GM18858 (cell line): ENCODE measurements at regions not wholly inside any gene's neighbourhood (a gene's known extent, or its start where the extent isn't known, plus 50 kb on each side); places are given as distances from the start of the nearest gene placed in this dataset.
"Not testable (repeated sequence)": the region's sequence is repeated elsewhere in the genome, so short reads cannot be mapped to it uniquely, and the experiment has no call there.

Experiments used
- ATAC-seq: cut with Tn5 transposase; IDR thresholded peaks from one replicate; pipeline ENCODE4 v1.9.1; 2021; ENCODE audit not compliant: unreplicated experiment

DNA sequence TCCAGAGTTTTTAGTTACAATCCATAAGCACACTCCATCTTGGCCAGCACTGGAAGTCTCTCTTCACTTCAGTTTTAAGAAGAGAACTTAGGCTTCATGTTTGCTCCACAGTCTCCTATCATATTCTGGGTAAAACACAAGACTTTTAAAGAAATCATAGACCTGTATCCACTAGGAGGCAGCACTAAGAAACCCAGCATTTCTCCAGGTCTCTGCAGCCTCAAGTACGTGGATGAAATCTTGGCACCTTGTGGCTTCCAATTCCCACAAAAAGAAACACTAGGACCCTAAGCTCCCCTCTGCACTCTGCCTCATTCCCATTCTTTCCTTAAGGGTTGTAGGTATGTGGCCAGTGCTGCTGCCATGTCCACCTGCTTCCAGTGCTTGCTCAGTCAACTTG, 367.3 kb upstream of the CASK start:
- no peak for ATAC-seq

DNA sequence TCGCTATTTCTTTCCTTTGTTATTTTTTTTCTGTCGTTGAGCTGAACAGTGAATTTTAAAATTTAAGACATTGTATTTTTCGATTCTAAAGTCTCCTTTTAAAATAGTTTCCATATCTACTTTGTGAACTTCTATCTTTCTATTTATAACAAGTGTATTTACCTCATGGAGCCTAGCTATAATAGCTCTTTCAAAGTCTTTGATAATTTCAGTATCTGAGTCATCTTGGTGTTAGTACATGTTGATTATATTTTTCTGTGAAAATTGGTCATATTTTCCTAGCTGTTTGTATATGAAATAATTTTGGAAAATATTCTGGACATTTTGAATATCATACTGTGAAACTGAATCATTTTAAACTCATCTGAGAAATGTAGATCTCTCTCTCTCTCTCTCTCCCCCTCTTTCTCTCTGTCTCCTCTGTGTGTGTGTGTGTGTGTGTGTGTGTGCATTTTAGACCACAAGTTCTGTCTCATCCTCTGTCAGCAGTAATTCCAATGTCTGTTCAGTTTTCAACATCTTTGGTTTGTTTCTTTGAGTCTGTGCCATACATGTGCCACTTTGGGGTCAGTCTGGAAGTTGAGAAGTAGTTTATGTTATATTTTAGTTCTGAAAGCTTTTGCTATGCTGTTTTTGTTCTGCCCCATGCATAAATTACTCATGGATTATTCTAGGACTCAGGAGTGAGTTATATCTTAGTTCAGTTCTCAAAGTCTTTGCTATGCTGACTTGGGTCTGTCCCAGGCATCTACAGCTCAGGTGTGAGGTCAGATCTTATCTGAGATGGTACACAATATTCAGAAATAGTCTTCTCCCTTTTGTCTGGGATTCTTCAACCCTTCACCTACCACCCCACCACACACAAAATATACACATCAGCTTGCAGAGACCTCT, 366.4 kb upstream of the CASK start:
- ATAC-seq, result no peak

DNA sequence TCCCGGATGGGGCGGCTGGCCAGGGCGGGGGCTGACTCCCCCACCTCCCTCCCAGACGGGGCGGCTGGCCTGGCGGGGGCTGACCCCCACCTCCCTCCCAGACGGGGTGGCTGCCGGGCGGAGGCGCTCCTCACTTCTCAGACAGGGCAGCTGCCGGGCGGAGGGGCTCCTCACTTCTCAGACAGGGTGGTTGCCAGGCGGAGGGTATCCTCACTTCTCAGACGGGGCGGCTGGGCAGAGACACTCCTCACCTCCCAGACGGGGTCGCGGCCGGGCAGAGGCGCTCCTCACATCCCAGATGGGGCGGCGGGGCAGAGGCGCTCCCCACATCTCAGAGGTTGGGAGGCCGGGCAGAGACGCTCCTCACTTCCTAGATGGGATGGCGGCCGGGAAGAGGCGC, 362.3 kb upstream of the CASK start:
- not testable (repeated sequence) for ATAC-seq

DNA sequence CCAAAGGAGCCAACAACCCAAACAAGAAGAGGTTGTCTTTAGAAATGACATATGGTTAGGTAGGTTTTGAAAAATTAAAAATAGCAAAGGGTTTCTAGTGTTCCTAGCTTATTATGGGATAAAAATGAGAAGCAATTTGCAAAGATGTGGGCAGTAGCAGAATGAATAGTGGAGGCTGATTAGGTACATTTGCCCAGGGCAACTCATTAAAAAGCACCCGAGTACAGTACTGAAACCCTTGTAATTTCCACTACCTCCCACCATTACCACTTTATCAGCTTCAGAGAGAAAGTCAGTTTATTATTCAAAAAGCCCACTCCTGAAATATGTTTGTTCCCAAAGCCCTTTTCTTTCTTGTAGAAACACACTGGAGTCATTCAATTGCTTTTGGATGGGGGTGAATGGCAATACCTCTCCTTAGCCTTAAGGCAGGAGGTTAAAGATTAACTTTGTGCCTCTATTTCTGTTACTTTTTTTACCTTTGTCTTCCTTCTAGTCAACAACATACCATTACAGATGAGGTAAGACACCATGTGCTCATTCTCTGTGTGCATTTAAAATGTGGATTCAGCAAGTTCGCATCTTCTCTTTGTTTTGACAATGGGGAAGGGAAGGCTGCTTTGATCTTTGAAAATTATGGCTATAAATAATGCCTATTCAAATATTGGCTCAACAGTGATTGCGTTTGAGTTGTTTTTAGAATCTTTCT, 353.8 kb upstream of the CASK start:
- no peak for ATAC-seq

DNA sequence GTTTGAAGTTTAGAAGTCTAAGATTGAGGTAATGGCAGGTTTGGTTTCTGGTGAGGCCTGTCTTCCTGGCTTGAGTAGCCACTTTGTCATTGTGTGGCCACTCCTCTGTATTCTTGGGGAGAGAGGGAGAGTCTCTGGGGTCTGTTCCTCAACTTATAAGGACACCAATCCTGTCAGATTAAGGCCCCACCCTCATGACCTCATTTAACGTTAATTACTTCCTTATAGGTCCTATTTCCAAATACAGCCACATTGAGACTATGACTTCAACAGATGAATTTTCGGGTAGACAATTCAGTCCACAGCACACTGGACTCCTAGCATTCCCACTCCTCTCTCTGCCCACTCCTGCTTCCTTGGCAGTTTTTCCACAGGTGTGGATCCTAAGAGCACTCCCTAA, 350.8 kb upstream of the CASK start:
- ATAC-seq, result no peak

DNA sequence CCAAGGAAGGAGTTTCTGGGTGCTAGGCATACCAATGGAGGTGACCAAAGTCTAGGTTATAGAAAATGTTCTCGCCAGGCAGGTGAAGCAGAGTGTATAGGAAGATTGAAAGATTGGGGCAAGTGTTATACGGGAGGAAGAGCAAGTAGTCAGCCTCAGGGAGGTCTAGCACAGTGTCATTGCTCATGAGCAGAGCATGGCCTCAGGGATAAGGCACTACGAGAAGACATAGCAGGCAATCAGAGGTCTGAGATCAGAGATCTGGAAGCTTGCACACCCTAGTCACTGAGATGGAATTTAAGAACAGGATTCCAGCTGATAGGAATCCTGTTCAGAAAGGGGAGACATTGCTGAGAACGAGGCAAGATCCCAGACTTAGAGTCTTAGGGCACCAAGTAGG, 350.0 kb upstream of the CASK start:
- no peak for ATAC-seq

DNA sequence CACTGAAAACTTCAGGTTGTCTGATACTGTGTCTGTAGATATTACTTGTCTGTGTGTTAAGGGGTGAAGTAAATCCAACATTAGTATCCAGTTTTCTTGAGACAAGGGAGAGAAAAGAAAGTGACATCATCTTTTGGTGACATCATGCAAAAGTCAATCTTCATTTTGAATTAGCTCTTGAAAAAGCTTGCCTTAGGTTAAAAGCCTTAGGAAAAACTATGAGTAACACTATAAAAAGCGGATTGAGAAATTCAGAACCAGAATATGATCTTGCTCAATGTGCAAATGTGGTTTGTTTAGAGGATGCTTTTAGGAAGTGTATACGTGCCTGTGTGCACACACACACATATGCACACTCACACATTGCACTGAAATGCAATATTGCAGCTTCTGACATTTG, 345.8 kb upstream of the CASK start:
- no peak for ATAC-seq

DNA sequence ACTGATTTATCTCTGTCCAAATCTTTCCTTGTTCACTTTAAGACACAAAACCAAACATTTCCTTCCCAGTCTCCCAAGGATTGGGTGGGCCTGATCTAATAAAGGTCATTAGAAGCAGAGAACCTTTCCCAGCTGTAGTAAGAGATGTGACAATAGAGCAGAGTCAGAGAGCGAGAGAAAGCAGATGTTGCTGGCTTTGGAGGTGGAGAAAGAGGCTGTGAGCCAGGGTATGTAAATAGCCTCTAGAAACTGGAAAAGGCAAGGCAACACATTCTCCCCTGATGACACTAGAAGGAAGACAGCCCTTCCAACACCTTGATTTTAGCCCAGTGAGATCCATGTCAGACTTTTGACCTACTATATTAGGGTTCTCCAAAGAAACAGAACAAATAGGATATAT, 337.5 kb upstream of the CASK start:
- no peak for ATAC-seq

DNA sequence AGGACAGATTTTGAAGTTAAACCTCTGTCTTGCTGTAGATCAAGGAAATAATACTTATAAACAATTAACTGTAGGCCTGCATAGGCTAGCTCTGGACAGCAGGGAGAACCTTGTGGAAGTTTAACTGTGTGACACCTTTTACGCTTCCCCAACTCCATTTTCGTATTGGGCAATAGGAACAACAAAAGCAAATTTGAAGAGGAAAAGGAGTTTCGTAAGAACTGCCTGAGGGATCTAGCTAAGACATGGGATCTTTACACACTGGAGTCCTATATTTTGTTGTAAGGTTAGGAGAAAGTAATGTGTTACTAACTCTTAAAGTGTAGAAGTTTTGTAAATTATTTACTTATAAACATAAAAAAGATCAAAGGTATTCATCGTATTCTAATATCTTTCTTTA, 324.9 kb upstream of the CASK start:
- no peak for ATAC-seq

DNA sequence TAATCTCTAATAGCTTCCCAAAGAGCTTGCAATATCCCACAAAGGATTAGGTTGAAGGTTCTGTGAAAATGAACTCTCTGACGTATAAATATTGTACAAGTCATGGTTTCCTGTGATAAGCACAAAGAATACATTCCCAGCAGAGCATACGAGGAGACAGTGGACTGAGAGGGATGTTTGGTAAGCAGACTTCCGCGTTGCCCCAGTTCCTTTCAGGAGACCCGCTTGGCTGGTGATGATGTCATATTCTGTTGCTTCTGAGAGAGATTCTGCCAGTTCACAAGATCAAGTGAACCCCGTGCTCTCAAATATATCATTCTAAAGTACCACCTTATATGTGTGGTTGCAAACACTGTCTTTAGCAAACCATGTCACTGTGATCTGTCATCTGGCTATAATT, 323.9 kb upstream of the CASK start:
- ATAC-seq, result no peak

DNA sequence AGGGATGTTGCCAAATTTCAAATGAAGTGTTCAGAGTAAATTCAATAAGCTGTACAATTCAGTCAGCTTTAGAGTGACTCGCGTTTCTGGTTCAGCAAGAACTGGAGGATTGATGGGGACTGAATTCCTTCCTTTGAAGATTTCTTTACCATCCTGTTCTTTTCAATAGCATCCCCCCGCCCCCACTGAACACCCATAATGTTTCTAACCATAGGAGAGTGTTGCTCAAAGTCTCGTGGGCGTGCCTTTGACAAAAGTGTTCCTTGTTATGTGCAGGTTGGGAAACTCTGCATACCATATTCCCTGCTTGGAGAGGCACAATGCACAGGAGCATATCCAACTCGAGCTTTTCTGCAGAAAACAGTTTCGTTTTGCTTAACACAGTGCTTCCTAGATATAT, 323.5 kb upstream of the CASK start:
- no peak for ATAC-seq

DNA sequence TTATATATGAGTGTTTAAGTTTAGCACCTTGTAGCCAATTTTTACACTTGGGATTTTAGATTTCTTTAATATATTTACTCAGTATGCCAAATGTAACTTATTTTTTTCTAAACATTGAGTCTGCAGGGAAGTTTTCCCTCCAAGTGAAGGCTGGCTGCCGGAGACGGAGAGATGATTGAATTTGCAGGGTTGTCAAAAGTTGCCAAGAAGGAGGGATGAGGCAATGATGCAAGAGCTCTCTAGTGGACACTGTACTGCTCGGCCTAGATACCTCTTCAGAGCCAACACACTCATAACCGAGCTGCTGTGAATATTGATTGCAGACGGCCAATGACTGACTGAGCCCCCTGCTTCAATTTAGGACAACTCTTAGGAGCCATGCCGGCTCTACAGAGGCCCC, 318.6 kb upstream of the CASK start:
- no peak for ATAC-seq

DNA sequence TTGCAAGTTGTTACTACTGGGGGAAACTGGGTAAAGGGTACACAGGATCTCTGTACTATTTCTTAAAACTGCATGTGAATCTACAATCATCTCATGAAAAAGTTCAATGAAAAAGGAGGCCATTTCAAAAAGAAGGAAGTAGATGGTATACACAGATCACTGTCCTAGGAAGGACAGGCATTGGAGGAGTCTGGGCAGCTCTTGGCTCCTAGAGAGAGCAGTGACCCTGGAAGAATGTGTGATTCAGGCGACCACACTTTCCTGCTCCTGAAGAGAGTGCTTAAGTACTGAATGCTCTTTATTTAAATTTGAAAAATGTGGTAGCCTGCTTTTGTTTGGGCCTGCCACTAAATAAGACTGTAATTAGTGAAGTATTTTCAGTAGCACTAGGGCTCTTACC, 318.1 kb upstream of the CASK start:
- no peak for ATAC-seq

DNA sequence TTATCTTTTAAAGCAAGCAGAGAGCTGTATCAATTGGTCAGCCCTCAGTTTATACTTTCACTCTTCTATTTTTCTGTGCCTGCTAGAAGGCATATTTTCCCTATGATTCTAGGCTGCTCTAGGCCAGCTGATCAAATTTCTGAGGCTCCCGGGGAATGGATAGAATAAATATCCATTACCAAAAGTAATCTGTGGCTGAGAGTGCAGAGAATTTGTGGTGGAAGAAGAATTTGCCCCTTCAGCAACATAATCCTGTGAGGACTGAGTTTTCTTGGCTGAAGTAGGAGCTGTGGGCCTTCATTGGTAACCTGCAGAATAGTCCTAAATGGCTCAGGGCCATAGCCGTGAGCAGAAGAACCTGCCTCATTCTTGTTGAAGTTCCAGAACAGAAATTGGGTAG, 314.6 kb upstream of the CASK start:
- no peak for ATAC-seq

DNA sequence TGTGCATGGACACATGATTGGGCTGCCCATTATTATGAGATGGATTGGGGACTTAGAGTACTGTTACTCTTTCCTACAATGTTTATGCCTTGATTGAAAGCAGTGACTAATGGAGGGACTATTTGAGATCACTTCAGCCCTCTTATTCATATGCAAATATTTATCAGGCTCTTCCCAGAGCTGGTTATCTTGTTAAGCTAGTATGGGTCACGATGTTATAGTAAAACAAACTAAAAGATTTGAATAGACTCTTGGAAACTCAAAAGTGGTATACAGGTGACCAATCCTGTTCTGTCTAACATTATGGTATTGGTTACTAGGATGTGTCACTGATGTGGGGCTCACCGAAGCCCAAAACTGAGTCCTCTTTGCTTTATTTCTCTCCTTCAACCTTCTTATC, 306.2 kb upstream of the CASK start:
- ATAC-seq, result no peak

DNA sequence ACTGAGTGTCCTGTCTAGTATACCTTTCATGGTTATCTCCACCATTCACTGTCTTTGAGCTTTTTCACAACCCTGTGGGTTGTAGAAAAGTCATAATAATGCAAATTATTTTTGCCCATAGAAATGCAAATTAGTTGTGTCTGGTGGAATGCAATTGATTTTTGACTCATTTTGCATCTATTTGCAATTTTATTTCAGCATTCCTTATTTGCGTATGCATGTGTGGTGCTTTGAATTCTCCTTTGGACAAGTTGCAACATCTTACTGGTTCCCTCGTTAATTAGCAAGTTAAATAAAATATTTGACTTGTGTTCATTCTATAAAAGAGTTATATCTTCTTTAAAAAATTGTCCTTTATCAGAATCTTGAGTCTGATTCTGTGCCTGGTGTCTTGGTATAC, 297.3 kb upstream of the CASK start:
- ATAC-seq, result no peak

DNA sequence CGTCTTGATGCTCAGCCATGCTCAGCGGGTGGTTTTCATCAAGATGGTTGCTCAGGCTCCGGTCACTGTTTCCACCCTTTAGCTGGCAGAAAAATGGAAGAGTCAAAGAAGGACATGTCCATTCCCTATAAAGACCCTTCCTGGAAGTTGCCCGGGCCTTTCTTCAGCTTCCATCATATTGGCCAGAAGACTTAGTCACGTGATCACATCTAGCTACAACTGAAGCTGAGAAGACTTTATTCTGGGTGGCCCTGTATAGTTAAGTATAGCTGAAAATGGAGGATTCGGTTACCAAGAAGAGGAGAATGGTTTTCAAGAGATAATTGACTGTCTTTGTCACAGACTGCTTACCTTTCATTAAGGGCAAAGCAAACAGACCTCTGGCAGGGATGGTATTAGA, 296.7 kb upstream of the CASK start:
- no peak for ATAC-seq

DNA sequence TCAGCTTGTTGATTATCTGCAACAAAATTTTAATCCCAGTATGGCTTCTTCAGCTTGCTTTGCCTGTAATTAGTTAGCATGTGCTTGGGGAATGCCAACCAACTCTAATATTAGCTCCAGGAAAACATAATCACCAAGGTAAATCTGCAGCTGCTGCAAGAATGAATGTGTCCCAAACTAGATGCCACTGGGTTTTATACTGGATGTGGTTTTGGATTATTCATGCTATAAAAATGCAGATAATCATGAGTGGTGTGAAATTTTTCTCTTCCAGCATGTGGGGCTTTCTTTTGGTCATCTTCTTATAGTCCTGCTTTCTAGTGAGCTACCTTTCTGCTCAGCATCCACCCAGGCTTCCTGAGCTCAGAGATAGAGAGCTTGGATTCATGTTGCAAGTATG, 295.9 kb upstream of the CASK start:
- ATAC-seq, result no peak

DNA sequence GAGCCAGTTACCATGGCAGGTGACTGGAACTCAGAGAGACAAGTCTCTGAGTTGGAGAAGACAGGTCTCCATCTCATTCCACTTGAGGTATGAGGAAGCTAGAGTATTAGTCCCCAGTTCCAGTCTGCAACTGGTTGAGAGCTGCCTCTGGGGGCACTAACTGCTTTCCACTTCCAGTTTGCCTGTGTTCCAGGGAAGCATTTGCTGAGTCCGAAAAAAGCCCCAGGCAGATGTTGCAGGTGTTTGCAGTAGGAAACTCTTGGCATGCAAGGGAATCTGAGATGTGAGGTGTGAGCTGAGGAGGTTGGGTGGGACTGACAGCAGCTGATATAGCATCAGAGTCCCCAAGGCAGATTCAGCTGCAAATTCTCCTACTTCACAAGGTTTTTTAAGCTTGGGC, 272.2 kb upstream of the CASK start:
- ATAC-seq, result no peak

DNA sequence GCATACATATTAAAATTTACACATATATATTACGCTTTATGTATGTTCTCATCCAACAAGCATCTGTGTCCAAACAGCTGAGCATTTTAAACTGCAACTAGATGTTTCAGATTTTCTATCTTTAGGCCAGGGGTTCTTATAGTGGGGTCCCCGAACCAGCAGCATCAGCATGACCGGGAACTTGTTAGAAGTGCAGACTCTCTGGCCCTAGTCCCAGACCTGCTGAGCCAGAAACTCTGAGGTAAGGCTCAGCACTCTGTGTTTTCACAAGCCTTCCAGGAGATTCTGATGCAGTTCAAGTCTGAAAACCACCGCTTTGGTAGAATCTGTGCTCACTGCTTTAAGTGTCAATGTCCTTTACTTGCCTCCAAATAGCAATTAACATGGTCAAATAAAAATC, 266.2 kb upstream of the CASK start:
- no peak for ATAC-seq

DNA sequence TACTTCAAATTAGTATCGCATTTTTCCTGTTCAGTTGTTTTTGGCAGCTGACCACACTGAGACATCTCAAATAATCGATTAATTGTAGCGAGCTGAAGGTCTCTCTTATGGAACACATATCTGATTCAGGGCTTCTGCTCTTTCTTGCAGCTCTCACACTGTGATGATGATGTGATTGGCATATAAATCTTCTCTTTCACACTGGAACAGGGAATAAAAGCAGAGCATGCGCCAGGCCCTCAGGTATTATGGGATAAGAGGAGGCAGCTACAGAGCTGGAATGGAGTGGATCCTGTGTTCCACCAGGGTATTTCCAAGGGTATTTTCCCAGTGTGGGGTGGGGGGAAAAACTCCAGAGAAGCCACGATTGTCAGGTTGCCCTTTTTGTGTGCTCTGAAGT, 265.4 kb upstream of the CASK start:
- no peak for ATAC-seq

DNA sequence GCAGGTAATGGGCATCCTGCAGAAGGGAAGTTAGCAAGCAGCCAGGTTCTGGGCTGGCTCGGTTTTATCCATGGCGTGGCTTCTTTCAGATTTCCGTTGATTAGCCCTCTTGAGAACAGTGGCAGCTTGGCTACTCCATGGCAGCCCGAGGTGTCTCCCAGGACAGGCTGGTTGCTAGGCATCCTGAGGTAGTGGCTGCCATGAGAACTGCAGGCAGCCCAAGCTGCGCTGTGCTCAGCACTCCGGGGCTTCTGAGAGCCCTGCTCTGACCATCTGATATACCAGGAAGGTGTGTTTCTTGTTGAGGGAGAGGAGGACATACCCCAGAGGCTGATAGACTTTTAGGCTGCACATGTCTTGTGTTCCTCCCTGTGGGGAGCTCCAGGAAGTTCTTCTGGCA, 253.4 kb upstream of the CASK start:
- ATAC-seq, result no peak

DNA sequence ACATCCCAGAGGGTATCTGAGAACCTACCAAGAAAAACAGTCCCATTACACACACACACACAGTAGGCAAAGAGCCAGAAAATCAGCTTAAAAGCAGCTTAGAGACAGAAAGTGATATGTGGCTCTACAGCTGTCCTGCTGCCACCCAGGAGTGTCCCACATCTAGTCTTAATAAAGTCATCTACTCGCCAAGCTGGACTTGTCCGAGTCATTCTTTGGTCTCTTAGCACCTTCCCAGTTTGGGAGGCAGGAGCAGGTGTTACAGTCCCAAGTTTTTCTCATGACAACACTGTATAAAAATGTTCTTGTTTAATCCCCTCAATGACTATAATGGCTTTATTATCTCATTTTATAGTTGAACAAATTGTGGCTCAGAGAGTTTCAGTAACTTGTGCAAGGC, 252.5 kb upstream of the CASK start:
- ATAC-seq, result no peak
